ENCODE measurements at regions not wholly inside any gene's neighbourhood (a gene's known extent, or its start where the extent isn't known, plus 50 kb on each side); places are given as distances from the start of the nearest gene placed in this dataset.

DNA sequence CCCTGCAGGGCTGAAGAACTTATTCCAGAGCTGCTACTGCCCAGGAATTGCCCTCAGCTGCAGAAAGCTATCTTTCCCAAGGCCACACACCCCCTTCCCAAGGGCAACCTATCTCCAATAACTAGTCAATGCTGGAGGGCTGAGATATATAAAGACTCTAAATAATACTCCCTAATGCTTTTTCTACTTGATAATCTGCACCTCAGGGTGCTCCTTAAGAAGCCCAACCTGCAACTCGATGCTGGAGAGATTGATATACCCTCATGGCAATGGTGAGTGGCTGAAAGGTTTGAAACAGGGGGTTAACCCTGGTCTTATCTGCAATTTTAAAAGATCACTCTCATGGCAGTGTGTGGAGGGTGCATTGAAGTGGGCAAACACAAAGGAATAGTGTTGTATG, 142.7 kb upstream of the APC start:
- TF ChIP-seq POLR2AphosphoS5 (IDR thresholded peaks at IDR 0.05; ENCODE audit: low read depth, low read length), result no peak
- no peak for TF ChIP-seq POLR2A (IDR thresholded peaks at IDR 0.05; ENCODE audit: low read depth, low read length)
- TF ChIP-seq TAF1 (IDR thresholded peaks at IDR 0.05; ENCODE audit: borderline replicate concordance, low read depth, low read length), result no peak
